Immature natural killer cell (primary cell): ENCODE measurements at regions not wholly inside any gene's neighbourhood (a gene's known extent, or its start where the extent isn't known, plus 50 kb on each side); places are given as distances from the start of the nearest gene placed in this dataset.
"Not testable (repeated sequence)": the region's sequence is repeated elsewhere in the genome, so short reads cannot be mapped to it uniquely, and the experiment has no call there.

Source experiments
- DNase-seq, 3 donors: peaks; one replicate each; pipeline ENCODE4 v3.0.0; 2022; ENCODE audit warnings: mixed read lengths in 1 of 3
- H3K27ac Mint-ChIP-seq, 6 donors: one replicate each; pipeline ENCODE4 v1.8.0; 2020; ENCODE audit warnings: mixed read lengths in 6 of 6, mild to moderate bottlenecking in 5 of 6, inconsistent platforms in 4 of 6, moderate library complexity in 3 of 6
- H3K27me3 Mint-ChIP-seq, 3 donors: one replicate each; pipeline ENCODE4 v1.8.0; 2020 to 2021; ENCODE audit warnings: low read depth in 3 of 3, mild to moderate bottlenecking in 3 of 3, mixed read lengths in 3 of 3, moderate library complexity in 3 of 3, inconsistent platforms in 1 of 3
- H3K36me3 Mint-ChIP-seq, 3 donors: one replicate each; pipeline ENCODE4 v1.8.0; 2020; ENCODE audit warnings: mixed read lengths in 3 of 3, inconsistent platforms in 2 of 3, mild to moderate bottlenecking in 2 of 3
- H3K4me1 Mint-ChIP-seq, 2 donors: one replicate each; pipeline ENCODE4 v1.8.0; 2020; ENCODE audit warnings: inconsistent platforms in 2 of 2, mild to moderate bottlenecking in 2 of 2, mixed read lengths in 2 of 2, moderate library complexity in 1 of 2
- H3K4me3 Mint-ChIP-seq, 5 donors: one replicate each; pipeline ENCODE4 v1.8.0; 2020; ENCODE audit warnings: mild to moderate bottlenecking in 5 of 5, mixed read lengths in 5 of 5, inconsistent platforms in 3 of 5, moderate library complexity in 3 of 5
- H3K9me3 Mint-ChIP-seq, 6 donors: one replicate each; pipeline ENCODE4 v1.8.0; 2020; ENCODE audit warnings: mild to moderate bottlenecking in 6 of 6, mixed read lengths in 6 of 6, inconsistent platforms in 4 of 6, moderate library complexity in 3 of 6

GRCh38 chr22:11932212-11932611 lies 3595.8 kb upstream of the OR11H1 start:
- H3K27me3 Mint-ChIP-seq, H3K4me1 Mint-ChIP-seq, DNase-seq, H3K4me3 Mint-ChIP-seq, H3K36me3 Mint-ChIP-seq, H3K27ac Mint-ChIP-seq, H3K9me3 Mint-ChIP-seq: not testable (repeated sequence)

DNA sequence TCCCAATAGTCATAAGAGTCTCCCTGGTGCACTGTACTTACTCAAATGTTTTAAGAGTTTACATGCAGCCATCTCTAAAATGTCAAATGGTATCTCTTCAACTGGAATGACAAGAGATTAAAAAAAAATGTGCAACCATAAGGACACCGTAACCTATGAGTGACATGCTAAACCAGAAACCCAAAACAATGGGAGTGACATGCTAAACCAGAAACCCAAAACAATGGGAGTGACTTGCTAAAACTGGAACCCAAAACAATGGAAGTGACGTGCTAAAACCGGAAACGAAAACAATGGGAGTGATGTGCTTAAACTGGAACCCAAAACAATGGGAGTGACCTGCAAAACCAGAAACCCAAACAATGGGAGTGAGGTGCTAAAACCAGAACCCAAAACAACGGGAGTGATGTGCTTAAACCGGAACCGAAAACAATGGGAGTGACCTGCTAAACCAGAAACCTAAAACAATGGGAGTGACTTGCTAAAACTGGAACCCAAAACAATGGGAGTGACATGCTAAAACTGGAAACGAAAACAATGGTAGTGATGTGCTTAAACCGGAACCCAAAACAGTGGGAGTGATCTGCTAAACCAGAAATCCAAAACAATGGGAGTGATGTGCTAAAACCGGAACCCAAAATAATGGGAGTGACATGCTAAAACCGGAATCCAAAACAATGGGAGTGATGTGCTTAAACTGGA lies 3559.9 kb upstream of the OR11H1 start:
- H3K36me3 Mint-ChIP-seq, H3K4me1 Mint-ChIP-seq, H3K27ac Mint-ChIP-seq, DNase-seq, H3K27me3 Mint-ChIP-seq, H3K4me3 Mint-ChIP-seq: not testable (repeated sequence)
- H3K9me3 Mint-ChIP-seq: peaks cover 0 to 24% (median 0%) of the 10 kb centered on the region in 6 donors

DNA sequence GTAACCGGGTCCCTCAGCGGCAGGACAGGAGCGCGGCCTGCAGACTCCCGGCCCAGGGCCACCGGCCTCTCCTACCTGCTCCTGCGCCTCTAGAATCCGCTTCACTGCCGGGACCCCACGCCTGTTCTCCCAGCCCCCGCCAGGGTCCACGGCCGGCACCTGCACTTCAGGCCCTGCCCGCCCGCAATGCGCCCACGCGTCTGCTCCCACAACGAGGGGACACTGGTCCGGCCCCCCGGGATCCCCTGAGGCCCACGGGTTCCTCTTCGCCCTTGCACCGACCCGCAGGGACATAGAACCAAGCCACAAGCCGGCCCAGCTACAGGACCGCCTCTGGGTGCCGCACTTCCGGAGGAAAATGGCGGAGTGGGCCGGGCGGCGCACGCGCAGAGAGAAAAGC lies 3554.1 kb upstream of the OR11H1 start:
- H3K27ac Mint-ChIP-seq, DNase-seq, H3K27me3 Mint-ChIP-seq, H3K36me3 Mint-ChIP-seq, H3K4me1 Mint-ChIP-seq: not testable (repeated sequence)
- peak overlapping the region in 1 of 5 donors; percentile 28 for H3K4me3 Mint-ChIP-seq
- peaks cover 0 to 19% (median 2%) of the 10 kb centered on the region in 6 donors for H3K9me3 Mint-ChIP-seq
